CD4-positive, alpha-beta T cell treated with Interleukin-21 for 1 hour (primary cell): ENCODE measurements at regions not wholly inside any gene's neighbourhood (a gene's known extent, or its start where the extent isn't known, plus 50 kb on each side); places are given as distances from the start of the nearest gene placed in this dataset.

Experiments
- DNase-seq: peaks from one replicate; pipeline ENCODE4 v3.0.0-alpha.2; 2020

DNA sequence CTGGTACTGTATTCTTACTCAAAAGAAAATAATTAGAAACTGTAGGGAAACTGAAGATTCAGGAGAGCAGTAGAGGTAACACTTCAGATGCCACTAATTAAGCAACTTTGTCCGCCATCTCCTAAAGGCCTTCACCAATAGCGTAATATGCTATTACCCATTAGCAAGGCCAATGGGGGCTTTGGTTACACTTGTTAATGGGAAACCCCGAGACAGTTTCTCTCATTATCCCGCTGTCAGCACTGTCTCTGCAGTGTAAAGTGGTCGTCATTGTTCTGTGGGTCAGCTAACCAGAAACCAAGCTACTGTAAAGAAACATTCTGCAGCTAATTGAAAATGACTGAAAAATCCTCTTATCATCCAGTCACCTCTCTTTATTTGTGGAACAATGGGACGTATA is 468.0 kb upstream of the POU3F2 start:
- no peak for DNase-seq

DNA sequence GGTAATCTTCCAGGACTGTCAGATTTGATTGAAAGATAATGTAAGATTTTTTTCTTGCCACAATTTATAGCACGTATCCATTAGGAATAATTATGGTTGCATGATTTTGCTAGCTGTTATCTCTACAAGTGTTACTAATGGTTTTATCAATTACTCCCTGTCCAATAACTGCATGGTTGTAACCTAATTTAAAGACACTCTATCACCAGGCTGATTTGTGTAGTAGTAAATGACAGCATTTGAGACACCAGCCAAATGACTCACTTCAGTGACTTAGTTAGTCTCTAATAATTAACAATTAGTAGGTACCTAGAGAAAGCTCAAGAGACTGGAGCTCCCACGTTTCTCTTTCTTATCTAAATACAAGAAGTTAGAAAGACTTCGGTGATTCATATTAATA is 453.8 kb upstream of the POU3F2 start:
- no peak for DNase-seq

DNA sequence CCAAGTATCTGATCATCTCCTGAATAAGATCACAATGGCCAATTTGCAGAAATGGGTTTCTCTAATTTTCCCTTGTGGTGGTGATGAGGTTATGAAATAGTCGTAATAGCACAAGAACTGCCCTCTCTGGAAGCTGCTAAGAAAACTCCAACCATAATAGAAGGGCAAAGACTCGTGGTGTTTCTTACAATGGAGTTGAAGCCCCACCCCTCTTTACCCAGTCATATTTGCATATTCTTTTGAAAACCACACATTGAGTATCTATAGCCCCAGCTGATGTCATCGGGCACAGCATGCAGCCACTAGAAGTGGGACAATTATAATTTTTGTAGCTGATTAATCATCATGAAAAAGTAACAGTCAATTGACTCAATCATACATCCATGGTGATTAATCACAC is 452.1 kb upstream of the POU3F2 start:
- DNase-seq, result no peak

DNA sequence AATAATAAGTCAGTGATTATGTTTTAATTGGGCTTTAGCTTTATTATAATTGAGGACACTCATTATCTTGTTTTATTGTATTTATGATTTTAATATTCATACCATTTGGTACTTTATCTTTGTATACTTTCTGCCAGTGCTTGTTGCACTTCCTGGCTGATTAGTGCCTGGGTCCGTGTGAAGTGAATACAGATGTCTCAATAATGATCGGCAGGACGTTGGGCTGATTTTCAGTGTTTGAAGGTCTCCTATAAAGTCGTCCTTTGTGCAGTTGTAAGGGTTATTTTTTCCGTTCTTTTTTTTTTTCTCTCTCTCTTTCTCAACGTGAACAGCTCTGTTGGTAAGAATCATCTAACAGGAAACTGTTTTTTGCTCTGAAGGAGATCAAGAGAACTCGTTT is 450.0 kb upstream of the POU3F2 start:
- no peak for DNase-seq

DNA sequence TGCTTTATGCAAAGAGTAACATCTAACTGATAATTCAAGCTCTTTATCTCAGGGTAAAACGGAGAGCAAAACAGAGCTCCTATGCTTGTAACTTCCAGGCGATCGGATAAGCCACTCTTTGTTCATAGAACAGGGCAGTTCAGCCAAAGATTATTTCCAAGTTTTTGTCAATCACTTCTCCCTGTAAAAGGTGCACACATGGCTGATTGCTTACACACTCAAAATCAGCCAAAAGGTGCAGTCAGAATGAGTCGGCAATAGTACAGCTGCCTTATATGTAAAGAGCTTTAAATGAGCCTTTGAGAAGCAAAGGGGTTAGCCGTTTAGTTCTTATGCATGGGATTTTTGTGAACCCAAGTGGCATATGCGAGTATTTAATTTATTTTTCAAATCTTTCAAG is 449.6 kb upstream of the POU3F2 start:
- no peak for DNase-seq

DNA sequence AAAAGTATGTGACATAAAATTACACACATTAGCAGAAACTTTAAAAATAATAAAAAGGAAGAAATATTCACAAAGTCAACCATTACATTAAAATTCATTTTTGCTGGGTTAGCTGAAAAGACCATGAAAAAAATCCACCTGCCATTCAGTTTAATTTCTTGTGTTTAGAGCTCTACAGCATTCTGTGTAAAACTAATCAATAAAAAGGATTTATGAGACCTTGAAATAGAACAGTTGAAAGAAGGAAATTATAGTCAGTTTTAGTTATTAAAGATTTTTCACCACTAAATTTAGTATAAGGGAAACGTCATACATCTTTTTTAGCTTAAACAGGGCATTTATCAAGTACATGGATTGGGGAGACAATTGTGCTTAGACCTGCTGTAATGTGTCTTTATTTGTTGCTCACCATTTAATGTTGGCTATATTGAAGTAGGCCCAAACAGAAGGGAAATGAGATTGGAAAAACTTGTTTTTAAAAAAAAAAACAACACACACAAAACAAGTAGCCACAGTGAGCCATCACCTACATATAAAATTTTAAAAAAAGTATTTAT is 438.7 kb upstream of the POU3F2 start:
- DNase-seq, result no peak

DNA sequence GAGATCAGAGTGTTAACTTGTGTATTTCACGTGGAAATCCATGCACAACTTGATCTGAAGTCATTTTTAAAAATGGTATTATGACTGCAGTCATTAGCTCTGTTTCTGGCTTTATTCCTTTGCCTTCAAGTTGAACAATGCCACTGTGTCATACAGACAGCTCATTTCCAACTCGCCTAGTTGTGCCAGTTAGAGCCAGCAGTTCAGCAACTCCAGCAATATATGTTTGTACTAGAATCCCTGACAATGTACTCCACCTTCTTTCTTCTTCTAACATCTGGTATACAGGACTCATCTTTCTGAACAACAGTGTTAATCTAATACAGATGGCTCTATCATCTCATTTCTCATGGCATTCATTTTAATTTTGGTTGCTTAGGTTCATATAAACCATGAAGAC is 418.3 kb upstream of the POU3F2 start:
- no peak for DNase-seq

DNA sequence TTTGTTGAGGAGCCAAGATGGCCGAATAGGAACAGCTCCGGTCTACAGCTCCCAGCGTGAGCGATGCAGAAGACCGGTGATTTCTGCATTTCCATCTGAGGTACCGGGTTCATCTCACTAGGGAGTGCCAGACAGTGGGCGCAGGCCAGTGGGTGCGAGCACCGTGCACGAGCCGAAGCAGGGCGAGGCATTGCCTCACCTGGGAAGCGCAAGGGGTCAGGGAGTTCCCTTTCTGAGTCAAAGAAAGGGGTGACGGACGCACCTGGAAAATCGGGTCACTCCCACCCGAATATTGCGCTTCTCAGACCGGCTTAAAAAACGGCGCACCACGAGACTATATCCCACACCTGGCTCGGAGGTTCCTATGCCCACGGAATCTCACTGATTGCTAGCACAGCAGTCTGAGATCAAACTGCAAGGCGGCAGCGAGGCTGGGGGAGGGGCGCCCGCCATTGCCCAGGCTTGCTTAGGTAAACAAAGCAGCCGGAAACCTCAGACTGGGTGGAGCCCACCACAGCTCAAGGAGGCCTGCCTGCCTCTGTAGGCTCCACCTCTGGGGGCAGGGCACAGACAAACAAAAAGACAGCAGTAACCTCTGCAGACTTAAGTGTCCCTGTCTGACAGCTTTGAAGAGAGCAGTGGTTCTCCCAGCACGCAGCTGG is 417.7 kb upstream of the POU3F2 start:
- DNase-seq, result peak; percentile 13

DNA sequence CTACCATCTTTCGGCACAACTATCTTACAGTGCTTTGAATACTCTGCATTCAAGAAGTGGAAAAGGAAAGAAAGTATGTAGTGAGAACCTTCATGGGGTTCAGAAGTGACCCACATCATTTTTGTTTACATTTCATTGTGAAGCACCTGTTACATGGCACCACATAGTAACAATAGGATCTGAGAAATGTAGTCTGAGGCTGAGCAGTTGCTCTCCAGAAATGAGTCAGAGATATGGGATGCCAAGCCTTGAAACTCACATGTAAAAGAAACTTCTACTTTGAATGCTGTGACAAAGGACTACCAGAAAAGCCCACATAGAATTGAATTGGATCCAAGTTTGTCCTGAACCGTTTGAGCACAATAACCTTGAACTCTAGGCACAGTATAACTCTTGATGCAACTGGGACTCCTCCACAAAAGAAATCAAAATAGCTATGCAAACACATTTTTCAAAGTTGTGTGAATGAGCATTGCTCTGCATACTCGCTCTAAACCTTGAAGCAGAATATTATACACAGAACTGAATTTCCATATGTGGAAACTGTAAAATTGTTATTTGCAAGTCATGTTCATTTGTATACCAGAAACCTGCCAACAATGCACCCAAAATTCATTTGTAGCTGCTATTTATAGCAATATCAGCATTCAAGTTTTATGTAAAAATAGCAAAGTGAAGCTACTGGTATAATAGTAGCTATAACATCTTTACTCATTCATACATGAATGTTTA is 400.9 kb upstream of the POU3F2 start:
- DNase-seq, result no peak

DNA sequence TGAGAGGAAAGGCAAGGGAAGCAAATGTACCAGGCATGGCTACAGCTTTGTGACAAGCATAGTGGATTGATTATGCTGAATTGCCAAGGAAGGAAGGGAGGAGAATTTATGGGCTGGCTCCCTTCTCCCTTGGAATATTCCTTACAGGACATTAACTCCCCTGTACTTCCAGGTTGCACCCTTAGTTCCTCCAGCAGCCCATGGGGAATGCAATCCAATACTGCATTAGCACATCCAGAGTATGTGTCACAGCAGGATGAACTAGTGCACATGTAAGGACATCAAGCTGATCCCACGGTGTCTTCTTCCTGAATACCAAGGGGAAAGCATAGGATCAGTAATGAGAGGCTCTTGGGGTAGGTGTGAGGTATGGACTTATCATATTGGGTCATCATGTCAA is 390.7 kb upstream of the POU3F2 start:
- DNase-seq, result no peak

DNA sequence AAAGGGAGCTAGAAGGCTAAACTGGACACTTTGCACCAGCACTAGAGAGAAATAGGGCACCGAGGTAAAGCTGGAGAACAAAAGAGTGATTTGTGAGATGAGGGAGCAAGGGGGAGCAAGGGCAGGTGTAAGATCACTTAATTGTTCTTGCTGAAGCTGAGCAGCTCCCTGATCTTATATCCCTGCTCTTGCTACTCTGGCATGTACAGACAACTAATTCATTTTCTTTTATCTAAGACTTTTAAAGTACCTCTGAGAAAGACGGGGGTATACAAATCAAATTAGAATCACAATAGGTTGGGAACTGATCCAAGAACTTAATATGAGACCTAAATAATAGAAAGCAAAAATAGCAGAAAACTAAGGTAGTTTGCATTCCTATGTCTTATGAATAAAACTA is 381.7 kb upstream of the POU3F2 start:
- no peak for DNase-seq

DNA sequence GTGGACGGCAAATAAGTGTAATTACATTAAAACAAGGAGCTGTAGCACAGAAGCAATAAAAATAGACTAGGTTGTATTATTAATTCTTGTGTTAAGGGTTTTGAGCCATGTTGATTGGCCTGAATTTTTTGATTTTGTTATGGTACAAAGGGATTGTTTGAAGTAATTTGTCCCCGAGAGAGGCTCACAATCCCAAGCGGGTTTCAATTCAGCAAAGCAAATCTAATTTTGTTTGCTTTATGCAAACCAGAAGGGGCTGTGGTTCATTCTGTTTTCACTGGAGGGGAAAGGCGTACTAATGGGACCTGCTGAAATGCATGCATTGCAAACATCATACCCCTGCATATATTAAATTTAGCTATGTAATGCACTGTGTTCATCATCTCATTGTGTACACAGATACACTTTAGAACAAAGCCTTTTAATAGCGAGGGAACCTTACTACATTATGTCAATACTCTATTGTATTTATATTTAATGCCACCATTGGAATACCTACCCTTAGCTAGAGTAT is 379.5 kb upstream of the POU3F2 start:
- no peak for DNase-seq

DNA sequence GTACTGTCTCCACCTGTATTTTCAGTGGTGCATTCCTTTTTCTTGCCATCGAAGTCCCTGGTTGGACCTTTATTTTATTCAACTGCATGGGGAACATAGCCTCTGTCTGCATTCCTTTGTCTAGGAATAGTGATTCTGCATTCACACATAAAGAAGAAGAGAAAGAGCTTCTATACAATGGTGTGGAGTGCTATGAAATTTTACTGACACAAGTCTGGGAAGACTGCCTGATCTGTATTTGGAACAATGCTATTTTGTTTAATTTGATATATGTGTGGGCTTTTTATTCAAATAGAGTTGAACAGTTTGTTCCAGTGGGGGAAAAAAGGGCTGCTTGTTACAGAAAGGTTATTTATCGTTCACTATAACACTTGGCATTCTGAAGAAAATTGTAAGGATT is 375.7 kb upstream of the POU3F2 start:
- DNase-seq, result no peak

DNA sequence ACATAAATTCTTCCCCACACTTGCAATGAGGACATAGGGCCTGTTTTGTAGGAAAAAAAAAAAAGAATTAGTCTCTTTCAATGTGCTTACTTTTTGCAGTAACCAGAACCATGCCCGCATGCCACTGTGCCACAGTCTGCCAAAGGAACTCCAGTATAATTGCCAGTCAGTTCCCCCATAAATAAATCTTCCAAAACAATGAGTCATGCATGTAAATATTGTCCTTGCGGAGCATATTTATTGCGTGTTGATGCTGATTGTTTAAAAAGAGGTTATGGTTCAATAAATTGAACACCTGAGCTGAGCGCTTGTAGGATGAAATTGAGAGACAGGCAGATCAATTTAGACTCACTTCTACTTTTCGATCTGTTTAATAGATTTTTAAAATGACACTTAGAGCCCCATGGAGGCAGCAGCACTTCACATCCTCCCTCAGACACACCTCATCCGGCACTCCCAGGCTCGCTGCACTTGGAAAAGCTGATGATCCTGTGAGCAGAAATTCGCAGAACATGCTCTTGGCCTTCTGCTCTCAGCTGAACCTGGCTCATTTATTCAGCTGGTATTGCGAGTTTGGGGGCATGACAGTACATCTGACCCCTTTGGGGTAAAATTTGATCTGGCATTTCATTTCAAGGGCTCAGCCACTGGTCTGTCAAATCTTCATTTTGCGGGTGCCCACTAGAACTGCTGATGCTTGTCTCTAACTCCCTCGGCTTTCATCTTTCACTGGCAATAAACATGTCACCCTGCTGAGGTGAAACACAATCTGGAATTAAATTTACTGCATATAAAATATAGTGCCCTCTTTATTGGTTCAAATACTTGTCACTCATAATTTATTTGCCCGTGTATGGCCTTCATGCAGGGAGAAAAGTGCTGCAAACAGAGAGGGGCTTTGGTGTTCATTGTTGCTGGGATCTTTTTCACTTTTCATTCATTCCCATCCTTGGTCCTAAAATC is 371.1 kb upstream of the POU3F2 start:
- no peak for DNase-seq

DNA sequence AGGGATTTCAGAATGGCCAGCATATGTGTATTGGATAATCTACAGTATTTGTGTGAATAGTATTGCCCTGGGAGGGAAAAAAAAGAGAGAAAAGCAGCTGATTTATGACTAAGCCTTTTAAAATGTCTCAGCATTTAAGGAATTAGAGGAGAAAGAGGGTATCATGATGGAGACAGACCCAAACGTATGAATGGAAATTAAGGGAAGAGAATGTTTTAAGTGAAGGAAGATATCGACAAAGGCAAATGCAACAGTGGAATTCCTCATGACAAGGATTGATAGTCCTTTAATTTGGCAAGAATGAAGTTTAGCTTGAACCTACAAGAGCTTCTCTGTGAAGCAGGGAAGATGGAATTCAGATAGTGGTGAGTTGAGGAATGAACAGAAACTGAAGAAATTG is 367.3 kb upstream of the POU3F2 start:
- DNase-seq, result no peak

DNA sequence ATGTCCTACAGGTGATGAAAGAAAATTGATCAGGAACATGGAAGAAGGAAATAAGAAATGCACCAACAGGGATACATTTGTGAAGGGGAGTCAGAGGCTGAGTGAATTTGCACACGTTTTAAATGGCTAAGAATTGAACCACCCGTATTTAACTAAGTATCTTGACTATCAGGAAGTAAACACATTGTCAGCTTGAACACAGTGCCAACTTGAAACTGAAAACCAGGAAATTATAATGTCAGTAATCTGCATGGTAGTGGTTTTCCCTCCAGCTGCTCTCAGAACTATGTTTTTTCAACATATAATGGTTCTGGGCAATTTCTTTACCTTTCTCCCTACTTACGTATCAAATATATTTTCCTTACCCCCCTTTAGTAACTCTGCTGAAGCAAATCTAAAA is 366.5 kb upstream of the POU3F2 start:
- no peak for DNase-seq

DNA sequence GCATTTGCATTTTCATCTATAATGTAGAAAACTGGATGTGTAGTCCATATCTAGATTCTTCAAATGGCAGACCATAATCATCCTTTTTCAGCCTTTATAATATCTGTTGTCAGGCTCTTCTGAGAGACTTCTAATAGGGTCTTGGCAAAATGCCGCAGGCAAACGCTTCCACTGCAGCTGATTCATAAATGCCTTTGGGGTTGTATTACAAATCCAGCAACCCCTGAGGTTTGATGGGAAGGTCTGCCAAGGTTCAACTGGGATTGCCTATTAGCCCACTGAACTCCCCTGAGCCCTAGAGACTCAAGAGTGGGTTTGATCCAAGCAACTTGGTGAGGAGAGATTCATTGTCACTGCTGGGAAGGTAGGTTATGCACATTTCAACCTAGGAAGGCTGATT is 365.2 kb upstream of the POU3F2 start:
- no peak for DNase-seq

DNA sequence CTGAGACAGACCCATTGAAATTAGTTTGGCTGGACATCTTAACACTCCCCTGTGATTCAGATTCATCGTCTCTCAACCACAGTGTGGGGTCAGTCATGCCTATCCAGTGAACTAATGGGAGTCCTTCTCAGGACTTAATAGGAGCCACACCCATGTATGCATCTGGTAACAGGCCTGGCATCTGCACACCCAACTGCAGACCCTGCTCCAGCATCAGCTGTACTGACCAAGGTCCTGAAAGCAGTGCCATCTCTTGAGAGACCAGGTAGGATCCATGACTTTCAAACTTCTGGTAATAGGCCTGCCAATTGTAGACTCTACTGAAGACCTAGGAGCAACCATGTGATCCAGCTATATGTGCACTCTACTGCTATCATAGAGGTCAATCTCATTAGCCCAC is 363.6 kb upstream of the POU3F2 start:
- no peak for DNase-seq

DNA sequence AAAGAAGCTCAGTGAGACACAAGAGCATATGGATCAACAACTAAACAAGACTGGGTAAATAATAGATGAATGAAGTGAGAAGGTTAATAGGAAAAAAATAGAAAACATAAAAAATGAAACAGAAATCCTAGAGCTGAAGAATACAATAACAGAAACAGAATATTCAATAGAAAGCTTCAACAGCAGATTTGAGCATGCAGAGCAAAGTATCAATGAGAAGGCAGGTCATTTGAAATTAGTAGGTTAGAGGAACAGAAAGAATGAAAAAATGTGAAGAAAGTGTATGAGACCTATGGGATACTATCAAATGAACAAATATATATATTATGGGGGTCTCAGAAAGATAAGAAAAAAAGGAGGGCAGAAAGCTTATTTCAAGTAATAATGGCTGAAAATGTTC is 362.9 kb upstream of the POU3F2 start:
- DNase-seq, result no peak

DNA sequence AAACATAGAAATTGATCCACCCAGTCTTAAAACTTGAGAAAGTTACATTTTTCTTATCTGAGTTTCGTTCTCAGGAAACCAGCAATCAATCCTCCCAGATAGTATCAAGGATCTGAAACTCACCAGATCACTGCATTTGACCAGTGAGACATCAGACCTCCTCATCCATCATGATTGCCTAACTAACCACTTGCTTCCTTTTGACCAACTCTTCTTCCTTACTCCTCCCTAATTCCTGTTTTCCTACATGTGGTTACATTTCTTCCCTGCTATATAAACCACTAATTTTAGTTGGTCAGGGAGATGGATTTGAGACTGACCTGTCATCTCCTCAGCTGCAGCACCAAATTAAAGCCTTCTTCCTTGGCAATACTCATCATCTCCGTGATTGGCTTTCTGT is 357.1 kb upstream of the POU3F2 start:
- DNase-seq, result no peak

DNA sequence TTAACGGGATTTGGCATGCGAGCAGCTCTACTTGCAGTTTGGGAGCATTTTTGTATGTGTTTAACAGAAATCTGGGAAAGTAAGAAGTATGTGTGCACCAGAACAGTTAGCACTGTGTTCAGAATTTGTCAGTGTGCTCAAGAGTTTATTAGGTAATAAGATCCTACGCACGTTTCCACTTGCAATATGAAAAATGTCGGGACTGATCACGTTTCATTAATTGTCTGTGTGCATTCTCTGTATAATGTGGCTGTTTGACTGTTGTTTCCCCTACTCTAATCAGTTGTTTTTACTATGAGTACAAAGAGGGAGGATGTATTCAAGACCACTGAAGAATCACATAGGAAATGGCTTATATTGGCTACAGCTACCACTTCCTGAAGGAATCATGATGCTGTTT is 349.7 kb upstream of the POU3F2 start:
- DNase-seq, result no peak

DNA sequence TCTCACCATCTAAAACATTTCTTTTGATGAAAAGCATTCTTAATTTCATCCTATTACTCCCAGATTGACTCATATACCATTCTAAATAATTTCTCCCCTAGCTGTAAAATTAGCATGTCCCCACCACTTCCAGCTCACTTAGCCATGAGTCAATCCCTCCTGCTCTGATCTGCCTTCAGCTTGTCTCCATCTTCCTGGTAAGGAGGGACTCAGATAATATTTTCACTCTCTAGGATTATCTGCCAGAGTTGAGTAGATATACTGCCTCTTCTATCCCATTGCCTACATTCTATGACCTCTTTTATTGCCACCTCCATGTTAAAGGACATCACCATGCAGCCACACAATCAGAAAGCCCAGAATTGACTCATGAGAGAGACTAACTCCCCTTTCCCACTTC is 348.8 kb upstream of the POU3F2 start:
- DNase-seq, result no peak

DNA sequence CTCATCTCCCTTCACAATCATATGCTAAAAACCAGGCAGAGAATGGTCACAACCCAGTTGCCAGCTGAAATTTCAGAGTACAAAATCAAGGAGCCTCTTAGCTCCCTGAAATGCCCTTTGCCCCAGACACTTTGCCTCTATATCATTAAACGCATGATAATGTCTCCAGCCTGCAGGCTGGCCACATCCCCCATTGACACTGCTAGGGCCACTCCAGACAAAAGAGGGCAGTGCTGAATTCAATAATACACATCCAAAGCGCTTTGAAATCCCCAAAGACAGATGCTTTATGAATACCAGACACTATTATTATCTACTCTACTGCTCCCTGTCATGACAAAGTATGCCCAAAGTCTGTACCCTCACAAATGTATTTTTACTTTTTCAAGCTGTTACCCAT is 348.3 kb upstream of the POU3F2 start:
- DNase-seq, result no peak
